ENCODE measurements at regions not wholly inside any gene's neighbourhood (a gene's known extent, or its start where the extent isn't known, plus 50 kb on each side); places are given as distances from the start of the nearest gene placed in this dataset.

GRCh38 chr1:36657826-36658225 lies 175.1 kb upstream of the CSF3R start:
- TF ChIP-seq CTCF (IDR thresholded peaks at IDR 0.05 in 4 of 5, conservative IDR thresholded peaks at IDR 0.05 in 1 of 5) (no peak), POLR2A (IDR thresholded peaks at IDR 0.05) (no peak)

All from gastrocnemius medialis (tissue), 4 donors.